ENCODE measurements at regions not wholly inside any gene's neighbourhood (a gene's known extent, or its start where the extent isn't known, plus 50 kb on each side); places are given as distances from the start of the nearest gene placed in this dataset.

DNA sequence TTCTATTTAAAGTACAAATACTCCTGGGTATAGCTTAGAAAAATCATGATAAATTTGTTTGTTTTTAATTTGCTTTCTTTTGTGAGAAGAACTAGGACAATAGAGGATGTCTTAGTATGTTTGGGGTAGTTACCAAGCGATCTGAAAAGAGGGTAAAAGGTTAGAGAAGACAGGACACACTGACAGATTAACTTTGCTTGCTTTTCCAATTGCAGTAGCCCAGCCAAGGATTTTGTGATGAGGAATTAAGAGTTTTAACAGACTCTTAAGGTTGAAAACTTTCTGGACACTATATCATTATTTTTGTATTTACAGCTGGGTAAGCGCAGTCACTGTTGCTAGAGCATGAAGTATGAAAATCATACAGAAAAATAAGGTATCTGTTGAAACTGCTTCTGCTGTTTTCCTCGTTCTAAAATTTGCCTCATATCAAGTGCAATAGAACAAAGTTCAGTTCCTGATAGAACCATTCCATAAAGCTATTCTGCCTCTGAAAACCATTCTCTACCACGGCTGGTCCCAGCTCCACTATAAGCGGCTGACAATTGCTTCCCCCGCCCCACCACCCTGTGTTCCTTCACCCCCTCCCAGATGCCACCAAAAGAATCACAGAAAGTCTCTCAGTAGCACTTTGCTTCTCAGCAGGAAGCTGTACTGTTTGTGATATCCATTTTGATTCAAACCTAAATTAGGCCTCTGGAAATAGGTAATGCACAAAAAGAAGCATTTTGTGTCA is 413.4 kb downstream of the BCAT1 start:
- 6% methylated on average over 6 of the region's 6 CpGs for WGBS (ENCODE audit: missing lambda C conversion rate)
- no peak overlapping the region for H3K27ac ChIP-seq
- FAIRE-seq (no peak), ATAC-seq (no peak), DNase-seq (ENCODE audit: low read depth in 1 of 2, low spot score in 1 of 2) (no peak)
- H3K4me3 ChIP-seq = no peak overlapping the region
- no peaks in the 10 kb centered on the region for H3K4me1 ChIP-seq
- ChIA-PET POLR2A (no interaction called here), CTCF (no interaction called here)
- no peak for TF ChIP-seq ZSCAN20 (CRISPR knock-in tag; IDR thresholded peaks at IDR 0.05)
- TF ChIP-seq NPAS2 (CRISPR knock-in tag; IDR thresholded peaks at IDR 0.05; ENCODE audit: borderline replicate concordance) = no peak
- no peak for TF ChIP-seq FOSL2 (IDR thresholded peaks at IDR 0.05)
- TF ChIP-seq FOSL2 (CRISPR knock-in tag; IDR thresholded peaks at IDR 0.05) = no peak
- no peak for TF ChIP-seq KDM1A (IDR thresholded peaks at IDR 0.05; ENCODE audit: low read depth)
- no peak for TF ChIP-seq RNF2 (IDR thresholded peaks at IDR 0.05; ENCODE audit: borderline replicate concordance, low read depth)
- no peak for TF ChIP-seq ZNF302 (CRISPR knock-in tag; IDR thresholded peaks at IDR 0.05)
- no peak for TF ChIP-seq GATA3 (IDR thresholded peaks at IDR 0.05; ENCODE audit: borderline replicate concordance)
- no peak for TF ChIP-seq ATOH8 (CRISPR knock-in tag; IDR thresholded peaks at IDR 0.05; ENCODE audit: low read depth)
- no peak for TF ChIP-seq RARB (CRISPR knock-in tag; IDR thresholded peaks at IDR 0.05)
- TF ChIP-seq KDM5A (IDR thresholded peaks at IDR 0.05) = no peak
- no peak for TF ChIP-seq CTCF (IDR thresholded peaks at IDR 0.05)
- TF ChIP-seq RAD21 (conservative IDR thresholded peaks at IDR 0.05 in 1 of 2, IDR thresholded peaks at IDR 0.05 in 1 of 2) = no peak
- no peak for TF ChIP-seq FOXS1 (CRISPR knock-in tag; IDR thresholded peaks at IDR 0.05)
- no peak for TF ChIP-seq CHD4 (IDR thresholded peaks at IDR 0.05; ENCODE audit: borderline replicate concordance)
- TF ChIP-seq BHLHE40 (IDR thresholded peaks at IDR 0.05; ENCODE audit: low read depth, low read length) = no peak
- TF ChIP-seq CBX8 (IDR thresholded peaks at IDR 0.05) = no peak
- TF ChIP-seq, protein P1, sequence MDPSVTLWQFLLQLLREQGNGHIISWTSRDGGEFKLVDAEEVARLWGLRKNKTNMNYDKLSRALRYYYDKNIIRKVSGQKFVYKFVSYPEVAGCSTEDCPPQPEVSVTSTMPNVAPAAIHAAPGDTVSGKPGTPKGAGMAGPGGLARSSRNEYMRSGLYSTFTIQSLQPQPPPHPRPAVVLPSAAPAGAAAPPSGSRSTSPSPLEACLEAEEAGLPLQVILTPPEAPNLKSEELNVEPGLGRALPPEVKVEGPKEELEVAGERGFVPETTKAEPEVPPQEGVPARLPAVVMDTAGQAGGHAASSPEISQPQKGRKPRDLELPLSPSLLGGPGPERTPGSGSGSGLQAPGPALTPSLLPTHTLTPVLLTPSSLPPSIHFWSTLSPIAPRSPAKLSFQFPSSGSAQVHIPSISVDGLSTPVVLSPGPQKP (IDR thresholded peaks at IDR 0.05; ENCODE audit: low read depth, low read length) = no peak
- TF ChIP-seq HES2 (IDR thresholded peaks at IDR 0.05) = no peak
- H3K4me2 ChIP-seq = no peak overlapping the region
- H3K9me3 ChIP-seq = no peaks in the 10 kb centered on the region

- Histone ChIP-seq H3K9me3 (no peaks in the 10 kb centered on the region), H3K4me2 (no peak overlapping the region), H3K4me3 (no peak overlapping the region), H3K4me1 (no peaks in the 10 kb centered on the region), H3K27ac (no peak overlapping the region)
- POLR2A ChIA-PET = no interaction called here
- ATAC-seq = no peak
- DNase-seq (ENCODE audit: low read depth in 1 of 2, low spot score in 1 of 2) = no peak
- WGBS (ENCODE audit: missing lambda C conversion rate) = 0% methylated on average over 4 of the region's 4 CpGs
- TF ChIP-seq CEBPB (IDR thresholded peaks at IDR 0.05) (no peak), FOSL2 (IDR thresholded peaks at IDR 0.05) (no peak), FOSL2 (CRISPR knock-in tag; IDR thresholded peaks at IDR 0.05) (no peak), FOXS1 (CRISPR knock-in tag; IDR thresholded peaks at IDR 0.05) (no peak), POLR2A (IDR thresholded peaks at IDR 0.05; ENCODE audit: low read length) (no peak), HOXB13 (CRISPR knock-in tag; IDR thresholded peaks at IDR 0.05; ENCODE audit: low read depth) (no peak), NR3C1 (IDR thresholded peaks at IDR 0.05) (no peak), SMC3 (IDR thresholded peaks at IDR 0.05) (no peak), PHF8 (IDR thresholded peaks at IDR 0.05; ENCODE audit: borderline replicate concordance, low read depth) (no peak), TP53 (CRISPR knock-in tag; IDR thresholded peaks at IDR 0.05) (no peak), HOXB5 (CRISPR knock-in tag; IDR thresholded peaks at IDR 0.05) (no peak), HOXA7 (CRISPR knock-in tag; IDR thresholded peaks at IDR 0.05) (no peak)
- TF ChIP-seq, protein P2, sequence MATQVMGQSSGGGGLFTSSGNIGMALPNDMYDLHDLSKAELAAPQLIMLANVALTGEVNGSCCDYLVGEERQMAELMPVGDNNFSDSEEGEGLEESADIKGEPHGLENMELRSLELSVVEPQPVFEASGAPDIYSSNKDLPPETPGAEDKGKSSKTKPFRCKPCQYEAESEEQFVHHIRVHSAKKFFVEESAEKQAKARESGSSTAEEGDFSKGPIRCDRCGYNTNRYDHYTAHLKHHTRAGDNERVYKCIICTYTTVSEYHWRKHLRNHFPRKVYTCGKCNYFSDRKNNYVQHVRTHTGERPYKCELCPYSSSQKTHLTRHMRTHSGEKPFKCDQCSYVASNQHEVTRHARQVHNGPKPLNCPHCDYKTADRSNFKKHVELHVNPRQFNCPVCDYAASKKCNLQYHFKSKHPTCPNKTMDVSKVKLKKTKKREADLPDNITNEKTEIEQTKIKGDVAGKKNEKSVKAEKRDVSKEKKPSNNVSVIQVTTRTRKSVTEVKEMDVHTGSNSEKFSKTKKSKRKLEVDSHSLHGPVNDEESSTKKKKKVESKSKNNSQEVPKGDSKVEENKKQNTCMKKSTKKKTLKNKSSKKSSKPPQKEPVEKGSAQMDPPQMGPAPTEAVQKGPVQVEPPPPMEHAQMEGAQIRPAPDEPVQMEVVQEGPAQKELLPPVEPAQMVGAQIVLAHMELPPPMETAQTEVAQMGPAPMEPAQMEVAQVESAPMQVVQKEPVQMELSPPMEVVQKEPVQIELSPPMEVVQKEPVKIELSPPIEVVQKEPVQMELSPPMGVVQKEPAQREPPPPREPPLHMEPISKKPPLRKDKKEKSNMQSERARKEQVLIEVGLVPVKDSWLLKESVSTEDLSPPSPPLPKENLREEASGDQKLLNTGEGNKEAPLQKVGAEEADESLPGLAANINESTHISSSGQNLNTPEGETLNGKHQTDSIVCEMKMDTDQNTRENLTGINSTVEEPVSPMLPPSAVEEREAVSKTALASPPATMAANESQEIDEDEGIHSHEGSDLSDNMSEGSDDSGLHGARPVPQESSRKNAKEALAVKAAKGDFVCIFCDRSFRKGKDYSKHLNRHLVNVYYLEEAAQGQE (IDR thresholded peaks at IDR 0.05) = no peak
- CTCF ChIA-PET = no interaction called here
- FAIRE-seq = no peak
These were observed 414.3 kb downstream of the BCAT1 start for GRCh38 chr12:24534622-24535021.
